Neural cell (in vitro differentiated cells): ENCODE measurements at regions not wholly inside any gene's neighbourhood (a gene's known extent, or its start where the extent isn't known, plus 50 kb on each side); places are given as distances from the start of the nearest gene placed in this dataset.

Experiments used
- H2AFZ ChIP-seq: fragments of 200-600, 300-800 bp; sonication (generic), shearing (Covaris generic); 2 replicates; pipeline ENCODE4 v1.6.0; 2014; ENCODE audit warnings: low read depth, mild to moderate bottlenecking, antibody characterized with exemption, low read length, moderate library complexity
- H3F3A ChIP-seq: fragments of 200-600 bp; shearing (Covaris generic); 2 replicates; pipeline ENCODE4 v1.6.1; 2016; ENCODE audit warnings: mild to moderate bottlenecking, moderate library complexity, mixed read lengths, antibody characterized with exemption, low read length; ENCODE audit not compliant: insufficient read depth, poor library complexity, severe bottlenecking
- H3K27ac ChIP-seq: fragments of 200-600, 300-800 bp; sonication (generic), shearing (Covaris generic); 2 replicates; pipeline ENCODE4 v1.5.1; 2014; ENCODE audit warnings: mild to moderate bottlenecking, low read length, moderate library complexity
- H3K27me3 ChIP-seq: fragments of 300-800, 200-600 bp; sonication (generic), shearing (Covaris generic); 2 replicates; pipeline ENCODE4 v1.6.0; 2014; ENCODE audit warnings: mild to moderate bottlenecking, low read depth, low read length, moderate library complexity; ENCODE audit not compliant: insufficient read depth
- H3K36me3 ChIP-seq: fragments of 300-800, 200-600 bp; sonication (generic), shearing (Covaris generic); 2 replicates; pipeline ENCODE4 v1.5.1; 2014; ENCODE audit warnings: mild to moderate bottlenecking, antibody characterized with exemption, low read length, moderate library complexity; ENCODE audit not compliant: insufficient read depth
- H3K4me2 ChIP-seq: fragments of 300-800, 200-600 bp; sonication (generic), shearing (Covaris generic); 2 replicates; pipeline ENCODE4 v1.6.0; 2014; ENCODE audit warnings: mild to moderate bottlenecking, low read length
- H3K4me3 ChIP-seq: fragments of 300-800, 200-600 bp; sonication (generic), shearing (Covaris generic); 2 replicates; pipeline ENCODE4 v1.5.1; 2014; ENCODE audit warnings: mild to moderate bottlenecking, low read length, moderate library complexity
- H3K79me2 ChIP-seq: fragments of 200-600 bp; shearing (Covaris generic); replicated peaks from 2 replicates; pipeline ENCODE4 v1.6.0; 2014; ENCODE audit warnings: mild to moderate bottlenecking, low read length, moderate library complexity; ENCODE audit not compliant: insufficient read depth
- H3K9ac ChIP-seq: fragments of 300-800, 200-600 bp; sonication (generic), shearing (Covaris generic); 2 replicates; pipeline ENCODE4 v1.6.1; 2016; ENCODE audit warnings: mild to moderate bottlenecking, low read length, mixed read lengths
- H3K9me2 ChIP-seq: fragments of 200-600 bp; shearing (Covaris generic); 2 replicates; pipeline ENCODE4 v1.6.1; 2016; ENCODE audit warnings: mild to moderate bottlenecking, low read length, mixed read lengths; ENCODE audit not compliant: insufficient read depth
- H3K9me3 ChIP-seq: fragments of 200-600, 300-800 bp; sonication (generic), shearing (Covaris generic); 2 replicates; pipeline ENCODE4 v1.6.1; 2016; ENCODE audit warnings: mild to moderate bottlenecking, mixed run types, low read length, moderate library complexity, mixed read lengths
- H4K20me1 ChIP-seq: fragments of 200-600 bp; shearing (Covaris generic); 2 replicates; pipeline ENCODE4 v1.6.1; 2016; ENCODE audit warnings: mild to moderate bottlenecking, mixed run types; ENCODE audit not compliant: insufficient read depth
- CTCF ChIP-seq: fragments of 450-650 bp; IDR thresholded peaks from 2 replicates; pipeline ENCODE4 v1.5.1; 2014; ENCODE audit warnings: antibody characterized with exemption, mild to moderate bottlenecking, moderate library complexity; ENCODE audit not compliant: poor library complexity, severe bottlenecking
- EP300 ChIP-seq: fragments of 450-650 bp; conservative IDR thresholded peaks from 2 replicates; pipeline ENCODE4 v1.6.1; 2014; ENCODE audit warnings: antibody characterized with exemption, mild to moderate bottlenecking, moderate library complexity; ENCODE audit not compliant: poor library complexity, severe bottlenecking
- EZH2 ChIP-seq: fragments of 200-600, 300-800 bp; shearing (Covaris generic), sonication (generic); IDR thresholded peaks from 2 replicates; pipeline ENCODE4 v1.6.1; 2014; ENCODE audit warnings: antibody characterized with exemption, low read length, borderline replicate concordance, mild to moderate bottlenecking; ENCODE audit not compliant: insufficient read depth, poor library complexity, severe bottlenecking
- MXI1 ChIP-seq: fragments of 450-650 bp; conservative IDR thresholded peaks from 2 replicates; pipeline ENCODE4 v1.6.1; 2014; ENCODE audit warnings: antibody characterized with exemption, mild to moderate bottlenecking; ENCODE audit not compliant: poor library complexity, severe bottlenecking
- POLR2AphosphoS5 ChIP-seq: IDR thresholded peaks from 2 replicates; pipeline ENCODE4 v1.6.1; 2012
- RAD21 ChIP-seq: fragments of 450-650 bp; conservative IDR thresholded peaks from 2 replicates; pipeline ENCODE4 v1.6.1; 2014; ENCODE audit warnings: antibody characterized with exemption, mild to moderate bottlenecking, moderate library complexity
- REST ChIP-seq: IDR thresholded peaks from 2 replicates; pipeline ENCODE4 v1.6.1; 2012; ENCODE audit warnings: borderline replicate concordance
- SMC3 ChIP-seq: fragments of 450-650 bp; conservative IDR thresholded peaks from 2 replicates; pipeline ENCODE4 v1.6.1; 2014; ENCODE audit warnings: antibody characterized with exemption, mild to moderate bottlenecking, moderate library complexity; ENCODE audit not compliant: poor library complexity
- TAF1 ChIP-seq: IDR thresholded peaks from 2 replicates; pipeline ENCODE4 v1.6.1; 2012; ENCODE audit warnings: low read depth

DNA sequence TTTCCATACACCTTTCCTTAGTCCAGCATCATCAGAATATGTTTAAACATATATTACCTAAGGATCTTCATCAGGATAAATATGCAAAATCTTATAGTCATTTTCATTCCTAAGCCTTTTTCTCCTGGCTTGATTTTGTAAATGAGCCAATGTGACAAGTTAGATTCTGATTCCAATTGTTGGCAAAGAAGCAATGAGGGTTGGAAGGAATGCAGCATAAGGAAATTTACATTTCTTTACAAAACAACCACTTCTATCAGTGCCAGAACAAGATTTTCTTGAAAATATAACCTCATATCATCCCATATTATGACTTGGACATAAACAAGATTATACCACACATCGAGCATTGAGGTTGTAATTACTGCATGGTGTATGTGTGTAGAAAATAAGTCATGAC lies 508.1 kb downstream of the TRAM1L1 start:
- Histone ChIP-seq H3K9ac (no peak overlapping the region), H4K20me1 (no peaks in the 10 kb centered on the region), H3K79me2 (no peaks in the 10 kb centered on the region), H3K9me2 (no peaks in the 10 kb centered on the region), H3K4me3 (no peak overlapping the region), H2AFZ (no peak overlapping the region), H3K4me2 (no peak overlapping the region), H3K36me3 (no peaks in the 10 kb centered on the region), H3F3A (no peaks in the 10 kb centered on the region), H3K27ac (no peak overlapping the region), H3K9me3 (no peaks in the 10 kb centered on the region), H3K27me3 (no peaks in the 10 kb centered on the region)
- TF ChIP-seq EZH2 (no peak), TAF1 (no peak)

- no peaks in the 10 kb centered on the region for H3F3A ChIP-seq
- H3K9ac ChIP-seq = no peak overlapping the region
These were observed 511.8 kb downstream of the TRAM1L1 start for GRCh38 chr4:116573540-116573939.

More at GRCh38 chr4:116573540-116573939, 511.8 kb downstream of the TRAM1L1 start:
- H3K79me2 ChIP-seq = no peaks in the 10 kb centered on the region
- no peak overlapping the region for H3K4me2 ChIP-seq
- H3K27ac ChIP-seq = no peak overlapping the region
- H2AFZ ChIP-seq = no peak overlapping the region
- TF ChIP-seq SMC3 = no peak
- no peak for TF ChIP-seq REST
- TF ChIP-seq MXI1 = no peak
- TF ChIP-seq POLR2AphosphoS5 = no peak
- no peak for TF ChIP-seq EZH2
- no peak for TF ChIP-seq RAD21
- no peak for TF ChIP-seq CTCF
- no peak for TF ChIP-seq TAF1
- no peak for TF ChIP-seq EP300
- no peaks in the 10 kb centered on the region for H3K9me3 ChIP-seq
- no peaks in the 10 kb centered on the region for H4K20me1 ChIP-seq
- no peaks in the 10 kb centered on the region for H3K27me3 ChIP-seq
- no peak overlapping the region for H3K4me3 ChIP-seq
- H3K9me2 ChIP-seq = no peaks in the 10 kb centered on the region
- H3K36me3 ChIP-seq = no peaks in the 10 kb centered on the region
